Sigmoid colon (tissue), 4 donors: ENCODE measurements at regions not wholly inside any gene's neighbourhood (a gene's known extent, or its start where the extent isn't known, plus 50 kb on each side); places are given as distances from the start of the nearest gene placed in this dataset.

Source experiments
- EP300 ChIP-seq, 4 donors: sonication (generic); formaldehyde crosslinking; IDR thresholded peaks; one replicate each; pipeline ENCODE4 v1.6.1; 2017; ENCODE audit warnings: antibody characterized with exemption in 4 of 4
- POLR2AphosphoS5 ChIP-seq, 4 donors: sonication (generic); formaldehyde crosslinking; IDR thresholded peaks; one replicate each; pipeline ENCODE4 v1.6.1; 2017; ENCODE audit warnings: antibody characterized with exemption in 4 of 4
- TF ChIP-seq, protein P1 (sequence below), 4 experiments: fragments of 450-650 bp in 3 of 4; fragments of 200-600 bp in 1 of 4; IDR thresholded peaks; one replicate each; pipeline ENCODE4 v1.5.1; 2016 to 2019; ENCODE audit warnings: antibody characterized with exemption in 4 of 4, mild to moderate bottlenecking in 3 of 4, moderate library complexity in 2 of 4

- TF ChIP-seq, protein P1, sequence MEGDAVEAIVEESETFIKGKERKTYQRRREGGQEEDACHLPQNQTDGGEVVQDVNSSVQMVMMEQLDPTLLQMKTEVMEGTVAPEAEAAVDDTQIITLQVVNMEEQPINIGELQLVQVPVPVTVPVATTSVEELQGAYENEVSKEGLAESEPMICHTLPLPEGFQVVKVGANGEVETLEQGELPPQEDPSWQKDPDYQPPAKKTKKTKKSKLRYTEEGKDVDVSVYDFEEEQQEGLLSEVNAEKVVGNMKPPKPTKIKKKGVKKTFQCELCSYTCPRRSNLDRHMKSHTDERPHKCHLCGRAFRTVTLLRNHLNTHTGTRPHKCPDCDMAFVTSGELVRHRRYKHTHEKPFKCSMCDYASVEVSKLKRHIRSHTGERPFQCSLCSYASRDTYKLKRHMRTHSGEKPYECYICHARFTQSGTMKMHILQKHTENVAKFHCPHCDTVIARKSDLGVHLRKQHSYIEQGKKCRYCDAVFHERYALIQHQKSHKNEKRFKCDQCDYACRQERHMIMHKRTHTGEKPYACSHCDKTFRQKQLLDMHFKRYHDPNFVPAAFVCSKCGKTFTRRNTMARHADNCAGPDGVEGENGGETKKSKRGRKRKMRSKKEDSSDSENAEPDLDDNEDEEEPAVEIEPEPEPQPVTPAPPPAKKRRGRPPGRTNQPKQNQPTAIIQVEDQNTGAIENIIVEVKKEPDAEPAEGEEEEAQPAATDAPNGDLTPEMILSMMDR (IDR thresholded peaks at IDR 0.05) = no peak
- TF ChIP-seq POLR2AphosphoS5 (IDR thresholded peaks at IDR 0.05) = no peak
- TF ChIP-seq EP300 (IDR thresholded peaks at IDR 0.05) = no peak
These were observed 607.9 kb downstream of the KCTD16 start for GRCh38 chr5:144778561-144778960.
